ENCODE measurements at regions not wholly inside any gene's neighbourhood (a gene's known extent, or its start where the extent isn't known, plus 50 kb on each side); places are given as distances from the start of the nearest gene placed in this dataset.

GRCh38 chr2:223114170-223114569, 62.2 kb downstream of the KCNE4 start:
- Histone ChIP-seq H3K4me2 (ENCODE audit: control insufficient read depth, extremely low read depth, insufficient read depth, low read depth, low read length) (no peak overlapping the region), H3K9me1 (ENCODE audit: control insufficient read depth, extremely low read depth, insufficient read depth, low read length) (no peaks in the 10 kb centered on the region), H3K27ac (ENCODE audit: control insufficient read depth, insufficient read depth, low read length) (no peak overlapping the region), H2AFZ (ENCODE audit: control insufficient read depth, low read length) (no peak overlapping the region), H4K20me1 (ENCODE audit: control insufficient read depth, extremely low read depth, insufficient read depth, low read length) (no peaks in the 10 kb centered on the region), H3K9ac (ENCODE audit: control insufficient read depth, extremely low read depth, insufficient read depth, low read length) (no peak overlapping the region), H3K79me2 (ENCODE audit: control insufficient read depth, insufficient read depth, low read length) (no peaks in the 10 kb centered on the region), H3K9me3 (ENCODE audit: control insufficient read depth, low read depth, low read length) (no peaks in the 10 kb centered on the region), H3K27me3 (ENCODE audit: control insufficient read depth, extremely low read depth, insufficient read depth, low read length) (peaks cover 3% of the 10 kb centered on the region), H3K36me3 (ENCODE audit: control insufficient read depth in 2 of 2, extremely low read depth in 1 of 2, insufficient read depth in 2 of 2, low read length in 2 of 2) (no peaks in the 10 kb centered on the region), H3K4me3 (ENCODE audit: control insufficient read depth in 2 of 3, extremely low read depth in 1 of 3, insufficient read depth in 2 of 3, low read depth in 1 of 3, low read length in 3 of 3) (no peak overlapping the region), H3K4me1 (ENCODE audit: control insufficient read depth, extremely low read depth, insufficient read depth, low read length) (peaks cover under 1% of the 10 kb centered on the region)
- dilution Hi-C loops (cut with MboI; ENCODE audit: extremely low pct_ligation_motif_present, low sequenced_read_pairs) = no loop called here
- DNase-seq (ENCODE audit: low read depth, low spot score) (no peak), FAIRE-seq (no peak)
- no peak for TF ChIP-seq CTCF (optimal IDR thresholded peaks at IDR 0.05 in 1 of 3, IDR thresholded peaks at IDR 0.05 in 1 of 3, conservative IDR thresholded peaks at IDR 0.05 in 1 of 3; ENCODE audit: extremely low read depth in 1 of 3, insufficient read depth in 2 of 3, low read length in 3 of 3)
- no peak for TF ChIP-seq EZH2 (IDR thresholded peaks at IDR 0.05; ENCODE audit: low read length)

- H3K27me3 ChIP-seq (ENCODE audit: control insufficient read depth, extremely low read depth, insufficient read depth, low read length) = peaks cover 3% of the 10 kb centered on the region
- DNase-seq (ENCODE audit: low read depth, low spot score) (no peak), FAIRE-seq (no peak)
- H3K79me2 ChIP-seq (ENCODE audit: control insufficient read depth, insufficient read depth, low read length) = no peaks in the 10 kb centered on the region
- no peak overlapping the region for H3K4me2 ChIP-seq (ENCODE audit: control insufficient read depth, extremely low read depth, insufficient read depth, low read depth, low read length)
- H3K27ac ChIP-seq (ENCODE audit: control insufficient read depth, insufficient read depth, low read length) = no peak overlapping the region
- H3K4me1 ChIP-seq (ENCODE audit: control insufficient read depth, extremely low read depth, insufficient read depth, low read length) = no peaks in the 10 kb centered on the region
- no peaks in the 10 kb centered on the region for H3K9me3 ChIP-seq (ENCODE audit: control insufficient read depth, low read depth, low read length)
- TF ChIP-seq EZH2 (IDR thresholded peaks at IDR 0.05; ENCODE audit: low read length) = no peak
- TF ChIP-seq CTCF (optimal IDR thresholded peaks at IDR 0.05 in 1 of 3, IDR thresholded peaks at IDR 0.05 in 1 of 3, conservative IDR thresholded peaks at IDR 0.05 in 1 of 3; ENCODE audit: extremely low read depth in 1 of 3, insufficient read depth in 2 of 3, low read length in 3 of 3) = no peak
- no peak overlapping the region for H3K4me3 ChIP-seq (ENCODE audit: control insufficient read depth in 2 of 3, extremely low read depth in 1 of 3, insufficient read depth in 2 of 3, low read depth in 1 of 3, low read length in 3 of 3)
- dilution Hi-C loops (cut with MboI; ENCODE audit: extremely low pct_ligation_motif_present, low sequenced_read_pairs) = no loop called here
- no peak overlapping the region for H2AFZ ChIP-seq (ENCODE audit: control insufficient read depth, low read length)
- H3K9ac ChIP-seq (ENCODE audit: control insufficient read depth, extremely low read depth, insufficient read depth, low read length) = no peak overlapping the region
- H3K9me1 ChIP-seq (ENCODE audit: control insufficient read depth, extremely low read depth, insufficient read depth, low read length) = no peaks in the 10 kb centered on the region
- no peaks in the 10 kb centered on the region for H4K20me1 ChIP-seq (ENCODE audit: control insufficient read depth, extremely low read depth, insufficient read depth, low read length)
- no peaks in the 10 kb centered on the region for H3K36me3 ChIP-seq (ENCODE audit: control insufficient read depth in 2 of 2, extremely low read depth in 1 of 2, insufficient read depth in 2 of 2, low read length in 2 of 2)
Observed at GRCh38 chr2:223114917-223115316, 62.9 kb downstream of the KCNE4 start.

All from keratinocyte (primary cell).